Liver (tissue), 3 donors: ENCODE measurements at regions not wholly inside any gene's neighbourhood (a gene's known extent, or its start where the extent isn't known, plus 50 kb on each side); places are given as distances from the start of the nearest gene placed in this dataset.

Experiments used
- CTCF ChIP-seq: fragments of 150-350 bp; IDR thresholded peaks from 2 replicates; pipeline ENCODE4 v1.5.1; 2017; ENCODE audit warnings: improper control_type of control experiment, low read depth, low read length; ENCODE audit not compliant: missing input control
- HNF4G ChIP-seq: IDR thresholded peaks from 2 replicates; pipeline ENCODE4 v1.6.1; 2016; ENCODE audit warnings: antibody characterized with exemption
- JUND ChIP-seq, 2 donors: IDR thresholded peaks; 2 replicates each; pipeline ENCODE4 v1.6.1; 2016; ENCODE audit warnings: antibody characterized with exemption in 2 of 2
- RAD21 ChIP-seq, 2 donors: IDR thresholded peaks; 2 replicates each; pipeline ENCODE4 v1.6.1; 2016; ENCODE audit warnings: antibody characterized with exemption in 2 of 2, mild to moderate bottlenecking in 2 of 2
- REST ChIP-seq: IDR thresholded peaks from 2 replicates; pipeline ENCODE4 v1.6.1; 2016; ENCODE audit warnings: antibody characterized with exemption, mild to moderate bottlenecking
- TAF1 ChIP-seq: conservative IDR thresholded peaks from 2 replicates; pipeline ENCODE4 v1.6.1; 2016; ENCODE audit warnings: antibody characterized with exemption, mild to moderate bottlenecking
- ZBTB33 ChIP-seq: IDR thresholded peaks from 2 replicates; pipeline ENCODE4 v1.6.1; 2016; ENCODE audit warnings: antibody characterized with exemption
- donor health status: healthy.
- donor health status: healthy.

GRCh38 chr3:20511863-20512505, 326.0 kb upstream of the SGO1 start:
- TF ChIP-seq CTCF (peak; percentile 59), ZBTB33 (no peak), JUND (IDR thresholded peaks at IDR 0.05) (no peak), REST (no peak), RAD21 (IDR thresholded peaks at IDR 0.05) (peak; percentile 92 to 94), HNF4G (peak; percentile 52), TAF1 (no peak)
